ENCODE measurements at regions not wholly inside any gene's neighbourhood (a gene's known extent, or its start where the extent isn't known, plus 50 kb on each side); places are given as distances from the start of the nearest gene placed in this dataset.

GRCh38 chr5:35416217-35416988, 186.1 kb upstream of the PRLR start:
- WGBS, 2 donors, result 85 to 88% methylated on average over 6 of the region's 6 CpGs
- H3K4me1 ChIP-seq, result no peaks in the 10 kb centered on the region
- DNase-seq, result no peak
- H3K27ac ChIP-seq, result no peak overlapping the region
- H3K36me3 ChIP-seq, result no peaks in the 10 kb centered on the region
- H3K4me3 ChIP-seq (replicated peaks in 1 of 3), result no peak overlapping the region
- TF ChIP-seq POLR2A (IDR thresholded peaks at IDR 0.05) (no peak), CTCF (IDR thresholded peaks at IDR 0.05) (no peak)
- intact Hi-C loops (cut with DNase I), result no loop called here
- H3K27me3 ChIP-seq, result no peaks in the 10 kb centered on the region
- H3K9me3 ChIP-seq, result no peaks in the 10 kb centered on the region

GRCh38 chr5:35415309-35415708, 185.0 kb upstream of the PRLR start:
- Histone ChIP-seq H3K36me3 (no peaks in the 10 kb centered on the region), H3K27ac (no peak overlapping the region), H3K9me3 (no peaks in the 10 kb centered on the region), H3K4me3 (replicated peaks in 1 of 3) (no peak overlapping the region), H3K4me1 (no peaks in the 10 kb centered on the region), H3K27me3 (no peaks in the 10 kb centered on the region)
- DNase-seq, result no peak
- intact Hi-C loops (cut with DNase I), result no loop called here
- TF ChIP-seq POLR2A (IDR thresholded peaks at IDR 0.05) (no peak), CTCF (IDR thresholded peaks at IDR 0.05) (no peak)
- WGBS, 2 donors, result 89 to 93% methylated on average over 2 of the region's 2 CpGs

- no peaks in the 10 kb centered on the region for H3K4me1 ChIP-seq
- H3K27me3 ChIP-seq, result no peaks in the 10 kb centered on the region
- no peak overlapping the region for H3K27ac ChIP-seq
- TF ChIP-seq POLR2A (IDR thresholded peaks at IDR 0.05), result no peak
- no peak for TF ChIP-seq CTCF (IDR thresholded peaks at IDR 0.05)
- WGBS, 2 donors, result 81 to 85% methylated on average over 1 of the region's 1 CpG
- intact Hi-C loops (cut with DNase I), result no loop called here
- no peaks in the 10 kb centered on the region for H3K9me3 ChIP-seq
- no peaks in the 10 kb centered on the region for H3K36me3 ChIP-seq
- no peak for DNase-seq
- H3K4me3 ChIP-seq (replicated peaks in 1 of 3), result no peak overlapping the region
These were observed 179.1 kb upstream of the PRLR start for GRCh38 chr5:35409361-35409760.

- DNase-seq, result no peak
- Histone ChIP-seq H3K27ac (no peak overlapping the region), H3K27me3 (no peaks in the 10 kb centered on the region), H3K36me3 (no peaks in the 10 kb centered on the region), H3K9me3 (no peaks in the 10 kb centered on the region), H3K4me3 (replicated peaks in 1 of 3) (no peak overlapping the region), H3K4me1 (no peaks in the 10 kb centered on the region)
- 80 to 85% methylated on average over 2 of the region's 2 CpGs for WGBS, 2 donors
- intact Hi-C loops (cut with DNase I), result no loop called here
- TF ChIP-seq CTCF (IDR thresholded peaks at IDR 0.05), result no peak
- TF ChIP-seq POLR2A (IDR thresholded peaks at IDR 0.05), result no peak
These were observed 177.9 kb upstream of the PRLR start for GRCh38 chr5:35408146-35408545.

GRCh38 chr5:35407697-35408096, 177.4 kb upstream of the PRLR start:
- DNase-seq, result no peak
- intact Hi-C loops (cut with DNase I), result no loop called here
- Histone ChIP-seq H3K4me1 (no peaks in the 10 kb centered on the region), H3K27ac (no peak overlapping the region), H3K4me3 (replicated peaks in 1 of 3) (no peak overlapping the region), H3K9me3 (no peaks in the 10 kb centered on the region), H3K36me3 (no peaks in the 10 kb centered on the region), H3K27me3 (no peaks in the 10 kb centered on the region)
- no peak for TF ChIP-seq POLR2A (IDR thresholded peaks at IDR 0.05)
